ENCODE measurements at regions not wholly inside any gene's neighbourhood (a gene's known extent, or its start where the extent isn't known, plus 50 kb on each side); places are given as distances from the start of the nearest gene placed in this dataset.

- TF ChIP-seq EZH2 (IDR thresholded peaks at IDR 0.05; ENCODE audit: borderline replicate concordance, low read depth, low read length, severe bottlenecking) = no peak
- TF ChIP-seq GATA2 (IDR thresholded peaks at IDR 0.05; ENCODE audit: insufficient read depth, insufficient read length, low read depth, low read length) = no peak
- no peak for TF ChIP-seq CTCF (IDR thresholded peaks at IDR 0.05; ENCODE audit: extremely low read depth in 1 of 2, insufficient read depth in 1 of 2, low read depth in 1 of 2, low read length in 2 of 2)
- no peak for TF ChIP-seq FOS (IDR thresholded peaks at IDR 0.05; ENCODE audit: borderline replicate concordance, insufficient read depth, low read length)
- TF ChIP-seq POLR2A (IDR thresholded peaks at IDR 0.05; ENCODE audit: low read depth, low read length) = no peak
- TF ChIP-seq, protein P1, sequence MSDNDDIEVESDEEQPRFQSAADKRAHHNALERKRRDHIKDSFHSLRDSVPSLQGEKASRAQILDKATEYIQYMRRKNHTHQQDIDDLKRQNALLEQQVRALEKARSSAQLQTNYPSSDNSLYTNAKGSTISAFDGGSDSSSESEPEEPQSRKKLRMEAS (IDR thresholded peaks at IDR 0.05; ENCODE audit: insufficient read depth, insufficient read length) = no peak
- TF ChIP-seq JUN (IDR thresholded peaks at IDR 0.05; ENCODE audit: borderline replicate concordance, insufficient read depth, insufficient read length, low read depth) = no peak
- TF ChIP-seq MYC (IDR thresholded peaks at IDR 0.05; ENCODE audit: low read depth, low read length) = no peak
- no peak for TF ChIP-seq POLR2AphosphoS5 (IDR thresholded peaks at IDR 0.05; ENCODE audit: insufficient read depth, low read depth, low read length)
- Histone ChIP-seq H3K79me2 (ENCODE audit: control insufficient read depth, insufficient read depth, low read length) (no peaks in the 10 kb centered on the region), H3K4me2 (ENCODE audit: insufficient read depth, low read length) (no peak overlapping the region), H3K27me3 (ENCODE audit: control insufficient read depth in 2 of 2, insufficient read depth in 2 of 2, low read length in 2 of 2) (peaks cover 0 to 4% of the 10 kb centered on the region in 2 experiments), H3K4me3 (replicated peaks in 1 of 3; ENCODE audit: insufficient read depth in 1 of 3, low read depth in 1 of 3, low read length in 3 of 3) (no peak overlapping the region), H3K9me1 (replicated peaks; ENCODE audit: control insufficient read depth, extremely low read depth, insufficient read depth, low read length) (no peaks in the 10 kb centered on the region), H3K9me3 (replicated peaks; ENCODE audit: control insufficient read depth, insufficient read depth, low read length) (no peaks in the 10 kb centered on the region), H4K20me1 (replicated peaks; ENCODE audit: control insufficient read depth, extremely low read depth, insufficient read depth, low read length) (no peaks in the 10 kb centered on the region), H3K4me1 (ENCODE audit: control insufficient read depth, extremely low read depth, insufficient read depth, low read length) (no peaks in the 10 kb centered on the region), H3K9ac (replicated peaks; ENCODE audit: extremely low read depth, insufficient read depth, low read length) (no peak overlapping the region), H3K27ac (ENCODE audit: insufficient read depth, low read depth, low read length) (no peak overlapping the region), H2AFZ (ENCODE audit: low read depth, low read length) (no peak overlapping the region), H3K36me3 (ENCODE audit: control insufficient read depth in 2 of 2, extremely low read depth in 1 of 2, insufficient read depth in 2 of 2, low read length in 2 of 2) (no peaks in the 10 kb centered on the region)
- intact Hi-C loops (cut with micrococcal nuclease) (no loop called here), dilution Hi-C loops (cut with MboI; ENCODE audit: extremely low pct_ligation_motif_present, low sequenced_read_pairs) (no loop called here)
- FAIRE-seq (no peak), DNase-seq (ENCODE audit: low read depth, low spot score) (no peak)
- POLR2A ChIA-PET = no interaction called here
- BruUV-seq (replicated peaks) = no TSS peak
- CTCF ChIA-PET = interaction anchor here (1.1 to 1.5 kb wide), 2 partner anchors 17 to 28 kb away, joined by 3 read pairs; no protein-coding TSS in a partner anchor
Measured at GRCh38 chr20:51129147-51129776, 106.4 kb upstream of the KCNG1 start.
